Calu3 (cell line): ENCODE measurements at regions not wholly inside any gene's neighbourhood (a gene's known extent, or its start where the extent isn't known, plus 50 kb on each side); places are given as distances from the start of the nearest gene placed in this dataset.

Experiments used
- BruUV-seq: library from RNA; stranded (reverse); fragments of 400-500 nt; replicated peaks from 2 replicates; lab custom pipeline; 2021; lab: Mats Ljungman, UMichigan
- CTCF ChIA-PET: fragments of 300-600 bp; sonication (Branson Sonifier 250); formaldehyde crosslinking; loops from one replicate; lab custom pipeline; 2022; ENCODE audit warnings: antibody characterized with exemption; lab: Charles Lee
- DNase-seq: peaks from one replicate; pipeline ENCODE4 v3.0.0; 2022
- H3K27ac Mint-ChIP-seq: one replicate; pipeline ENCODE4 v1.8.0; 2022; ENCODE audit warnings: mixed read lengths; ENCODE audit not compliant: unreplicated experiment
- H3K27me3 Mint-ChIP-seq: one replicate; pipeline ENCODE4 v1.8.0; 2022; ENCODE audit warnings: mixed read lengths; ENCODE audit not compliant: unreplicated experiment
- H3K36me3 Mint-ChIP-seq: one replicate; pipeline ENCODE4 v1.8.0; 2022; ENCODE audit warnings: mild to moderate bottlenecking, moderate library complexity, mixed read lengths; ENCODE audit not compliant: insufficient read depth, unreplicated experiment
- H3K4me1 Mint-ChIP-seq: one replicate; pipeline ENCODE4 v1.8.0; 2022; ENCODE audit warnings: mild to moderate bottlenecking, low read depth, mixed read lengths; ENCODE audit not compliant: unreplicated experiment
- H3K4me3 Mint-ChIP-seq: one replicate; pipeline ENCODE4 v1.8.0; 2022; ENCODE audit warnings: mild to moderate bottlenecking, low read depth, moderate library complexity, mixed read lengths; ENCODE audit not compliant: unreplicated experiment
- H3K9me3 Mint-ChIP-seq: one replicate; pipeline ENCODE4 v1.8.0; 2022; ENCODE audit warnings: low read depth, mixed read lengths; ENCODE audit not compliant: unreplicated experiment
- intact Hi-C: fragments of 100-400 bp; cut with micrococcal nuclease; formaldehyde crosslinking; loops from one replicate; pipeline ENCODE4 v1.10.0; 2022; ENCODE audit not compliant: unreplicated experiment
- TF ChIP-seq, protein P1 (sequence below): fragments of 200-600 bp; IDR thresholded peaks from one replicate; pipeline ENCODE4 v1.8.0; 2022; ENCODE audit warnings: antibody characterized with exemption; ENCODE audit not compliant: unreplicated experiment

- CTCF ChIA-PET = no interaction called here
- no peaks in the 10 kb centered on the region for H3K36me3 Mint-ChIP-seq
- no peaks in the 10 kb centered on the region for H3K4me1 Mint-ChIP-seq
- no peak for DNase-seq
- no TSS peak for BruUV-seq
- intact Hi-C loops = no loop called here
- H3K4me3 Mint-ChIP-seq = no peak overlapping the region
- TF ChIP-seq, protein P1, sequence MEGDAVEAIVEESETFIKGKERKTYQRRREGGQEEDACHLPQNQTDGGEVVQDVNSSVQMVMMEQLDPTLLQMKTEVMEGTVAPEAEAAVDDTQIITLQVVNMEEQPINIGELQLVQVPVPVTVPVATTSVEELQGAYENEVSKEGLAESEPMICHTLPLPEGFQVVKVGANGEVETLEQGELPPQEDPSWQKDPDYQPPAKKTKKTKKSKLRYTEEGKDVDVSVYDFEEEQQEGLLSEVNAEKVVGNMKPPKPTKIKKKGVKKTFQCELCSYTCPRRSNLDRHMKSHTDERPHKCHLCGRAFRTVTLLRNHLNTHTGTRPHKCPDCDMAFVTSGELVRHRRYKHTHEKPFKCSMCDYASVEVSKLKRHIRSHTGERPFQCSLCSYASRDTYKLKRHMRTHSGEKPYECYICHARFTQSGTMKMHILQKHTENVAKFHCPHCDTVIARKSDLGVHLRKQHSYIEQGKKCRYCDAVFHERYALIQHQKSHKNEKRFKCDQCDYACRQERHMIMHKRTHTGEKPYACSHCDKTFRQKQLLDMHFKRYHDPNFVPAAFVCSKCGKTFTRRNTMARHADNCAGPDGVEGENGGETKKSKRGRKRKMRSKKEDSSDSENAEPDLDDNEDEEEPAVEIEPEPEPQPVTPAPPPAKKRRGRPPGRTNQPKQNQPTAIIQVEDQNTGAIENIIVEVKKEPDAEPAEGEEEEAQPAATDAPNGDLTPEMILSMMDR = no peak
- peaks cover 3% of the 10 kb centered on the region for H3K9me3 Mint-ChIP-seq
- H3K27me3 Mint-ChIP-seq = no peaks in the 10 kb centered on the region
- no peak overlapping the region for H3K27ac Mint-ChIP-seq
These were observed 996.2 kb downstream of the AMY1C start for GRCh38 chr1:104745875-104746274.

DNA sequence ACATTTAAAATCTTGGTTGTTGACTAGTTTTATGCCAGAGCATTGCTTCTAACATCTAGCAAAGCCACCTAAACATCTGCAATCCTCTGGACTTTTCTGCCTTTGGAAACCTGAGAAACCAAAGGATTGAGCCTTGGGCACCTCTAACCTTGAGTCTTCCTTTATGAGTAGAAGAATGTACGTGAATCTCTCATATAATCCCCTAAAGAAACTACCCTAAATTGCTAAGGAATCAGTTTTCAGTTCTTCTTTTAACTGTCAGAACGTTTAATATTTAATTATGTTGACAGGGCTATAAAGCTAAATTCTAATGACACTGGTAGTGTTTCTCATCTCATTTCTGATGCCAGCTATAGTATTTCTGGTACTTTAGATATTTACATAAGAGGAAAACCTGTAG, 997.3 kb downstream of the AMY1C start:
- DNase-seq = no peak
- no peaks in the 10 kb centered on the region for H3K4me1 Mint-ChIP-seq
- CTCF ChIA-PET = no interaction called here
- TF ChIP-seq, protein P1 = no peak
- no peak overlapping the region for H3K27ac Mint-ChIP-seq
- no TSS peak for BruUV-seq
- peaks cover 3% of the 10 kb centered on the region for H3K9me3 Mint-ChIP-seq
- no peaks in the 10 kb centered on the region for H3K36me3 Mint-ChIP-seq
- H3K4me3 Mint-ChIP-seq = no peak overlapping the region
- H3K27me3 Mint-ChIP-seq = no peaks in the 10 kb centered on the region
- intact Hi-C loops = no loop called here

- no peaks in the 10 kb centered on the region for H3K36me3 Mint-ChIP-seq
- no peak overlapping the region for H3K4me3 Mint-ChIP-seq
- no peaks in the 10 kb centered on the region for H3K4me1 Mint-ChIP-seq
- BruUV-seq = no TSS peak
- H3K27me3 Mint-ChIP-seq = no peaks in the 10 kb centered on the region
- CTCF ChIA-PET = no interaction called here
- no peak overlapping the region for H3K27ac Mint-ChIP-seq
- intact Hi-C loops = loop anchor here (10.0 kb wide), 1 partner anchor 115 kb away; no protein-coding TSS in a partner anchor
- peaks cover 3% of the 10 kb centered on the region for H3K9me3 Mint-ChIP-seq
- no peak for DNase-seq
- TF ChIP-seq, protein P1 = no peak
These were observed 1010.3 kb downstream of the AMY1C start for GRCh38 chr1:104760017-104760416.

GRCh38 chr1:104761961-104762570, 1012.4 kb downstream of the AMY1C start:
- Mint-ChIP-seq H3K36me3 (no peaks in the 10 kb centered on the region), H3K4me3 (no peak overlapping the region), H3K4me1 (no peaks in the 10 kb centered on the region), H3K27me3 (no peaks in the 10 kb centered on the region), H3K9me3 (peaks cover 3% of the 10 kb centered on the region), H3K27ac (no peak overlapping the region)
- no TSS peak for BruUV-seq
- CTCF ChIA-PET = no interaction called here
- no peak for DNase-seq
- intact Hi-C loops = loop anchor here (10.0 kb wide), 1 partner anchor 117 kb away; no protein-coding TSS in a partner anchor
- TF ChIP-seq, protein P1 = no peak
